MM.1S (cell line): ENCODE measurements at regions not wholly inside any gene's neighbourhood (a gene's known extent, or its start where the extent isn't known, plus 50 kb on each side); places are given as distances from the start of the nearest gene placed in this dataset.

Source experiments
- EZH2 ChIP-seq: fragments of 300-600 bp; sonication (generic); optimal IDR thresholded peaks from 2 replicates; pipeline ENCODE3; 2017; ENCODE audit warnings: low read depth, mild to moderate bottlenecking, antibody characterized with exemption, low read length, mixed read lengths
- TF ChIP-seq, protein P1 (sequence below): fragments of 300-600 bp; sonication (generic); IDR thresholded peaks from 2 replicates; pipeline ENCODE4 v1.5.1; 2016; ENCODE audit warnings: antibody characterized with exemption, low read length, mixed read lengths

- TF ChIP-seq, protein P1, sequence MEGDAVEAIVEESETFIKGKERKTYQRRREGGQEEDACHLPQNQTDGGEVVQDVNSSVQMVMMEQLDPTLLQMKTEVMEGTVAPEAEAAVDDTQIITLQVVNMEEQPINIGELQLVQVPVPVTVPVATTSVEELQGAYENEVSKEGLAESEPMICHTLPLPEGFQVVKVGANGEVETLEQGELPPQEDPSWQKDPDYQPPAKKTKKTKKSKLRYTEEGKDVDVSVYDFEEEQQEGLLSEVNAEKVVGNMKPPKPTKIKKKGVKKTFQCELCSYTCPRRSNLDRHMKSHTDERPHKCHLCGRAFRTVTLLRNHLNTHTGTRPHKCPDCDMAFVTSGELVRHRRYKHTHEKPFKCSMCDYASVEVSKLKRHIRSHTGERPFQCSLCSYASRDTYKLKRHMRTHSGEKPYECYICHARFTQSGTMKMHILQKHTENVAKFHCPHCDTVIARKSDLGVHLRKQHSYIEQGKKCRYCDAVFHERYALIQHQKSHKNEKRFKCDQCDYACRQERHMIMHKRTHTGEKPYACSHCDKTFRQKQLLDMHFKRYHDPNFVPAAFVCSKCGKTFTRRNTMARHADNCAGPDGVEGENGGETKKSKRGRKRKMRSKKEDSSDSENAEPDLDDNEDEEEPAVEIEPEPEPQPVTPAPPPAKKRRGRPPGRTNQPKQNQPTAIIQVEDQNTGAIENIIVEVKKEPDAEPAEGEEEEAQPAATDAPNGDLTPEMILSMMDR = no peak
- TF ChIP-seq EZH2 = no peak
Observed at GRCh38 chr13:107351305-107351704, 783.4 kb upstream of the ARGLU1 start.
